ENCODE measurements at regions not wholly inside any gene's neighbourhood (a gene's known extent, or its start where the extent isn't known, plus 50 kb on each side); places are given as distances from the start of the nearest gene placed in this dataset.

DNA sequence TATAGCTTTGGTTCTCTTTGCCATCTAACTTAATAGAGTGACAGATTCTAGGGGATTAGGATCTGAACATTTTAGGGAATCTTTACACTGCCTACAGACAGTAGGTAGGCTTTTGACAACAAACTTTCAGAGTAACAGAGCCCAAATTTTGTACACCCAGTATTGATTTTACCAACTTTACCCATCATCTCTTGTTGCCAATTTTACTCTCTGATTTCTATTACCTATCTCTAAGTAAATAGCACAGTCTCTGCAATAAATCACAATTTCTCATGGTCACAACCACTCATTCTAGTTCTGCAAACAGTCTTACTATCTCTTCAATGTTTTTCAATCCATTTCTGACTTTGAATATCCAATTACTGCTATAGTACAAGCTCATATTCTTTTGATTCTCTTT is 1097.6 kb upstream of the PHF14 start:
- ChIA-PET POLR2A (no interaction called here), CTCF (no interaction called here)
- no peak overlapping the region for H3K4me3 ChIP-seq (ENCODE audit: low read depth, low read length)
- DNase-seq (ENCODE audit: low read depth, low spot score), result no peak
- no peak for TF ChIP-seq CTCF (IDR thresholded peaks at IDR 0.05; ENCODE audit: insufficient read depth, low read length, missing control alignments)

GRCh38 chr7:9889554-9889953 is 1084.1 kb upstream of the PHF14 start:
- POLR2A ChIA-PET, result no interaction called here
- TF ChIP-seq CTCF (IDR thresholded peaks at IDR 0.05; ENCODE audit: insufficient read depth, low read length, missing control alignments), result no peak
- no peak for DNase-seq (ENCODE audit: low read depth, low spot score)
- CTCF ChIA-PET, result no interaction called here
- no peak overlapping the region for H3K4me3 ChIP-seq (ENCODE audit: low read depth, low read length)

DNA sequence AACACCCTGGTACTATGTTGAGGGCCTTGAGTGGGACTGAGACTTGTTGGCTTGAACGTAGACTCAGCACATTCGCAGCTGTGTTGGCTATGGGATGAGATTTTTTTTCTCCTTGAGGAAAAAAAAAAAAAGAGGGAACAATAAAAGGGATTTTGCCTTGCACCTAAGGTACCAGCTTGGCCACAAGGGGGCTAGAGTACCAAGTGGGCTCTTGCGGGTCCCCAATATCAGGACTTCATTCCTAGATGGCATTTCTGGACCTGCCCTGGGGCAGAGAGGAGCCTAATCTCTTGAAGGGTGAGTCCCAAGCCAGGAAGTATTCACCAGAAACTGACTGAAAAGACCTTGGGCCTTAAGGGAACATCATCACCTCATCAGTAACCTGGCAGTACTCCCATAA is 1083.6 kb upstream of the PHF14 start:
- DNase-seq (ENCODE audit: low read depth, low spot score), result no peak
- H3K4me3 ChIP-seq (ENCODE audit: low read depth, low read length), result no peak overlapping the region
- no peak for TF ChIP-seq CTCF (IDR thresholded peaks at IDR 0.05; ENCODE audit: insufficient read depth, low read length, missing control alignments)
- POLR2A ChIA-PET, result no interaction called here
- CTCF ChIA-PET, result no interaction called here

GRCh38 chr7:9891056-9891455 is 1082.6 kb upstream of the PHF14 start:
- TF ChIP-seq CTCF (IDR thresholded peaks at IDR 0.05; ENCODE audit: insufficient read depth, low read length, missing control alignments), result no peak
- H3K4me3 ChIP-seq (ENCODE audit: low read depth, low read length), result no peak overlapping the region
- POLR2A ChIA-PET, result no interaction called here
- CTCF ChIA-PET, result no interaction called here
- no peak for DNase-seq (ENCODE audit: low read depth, low spot score)

DNA sequence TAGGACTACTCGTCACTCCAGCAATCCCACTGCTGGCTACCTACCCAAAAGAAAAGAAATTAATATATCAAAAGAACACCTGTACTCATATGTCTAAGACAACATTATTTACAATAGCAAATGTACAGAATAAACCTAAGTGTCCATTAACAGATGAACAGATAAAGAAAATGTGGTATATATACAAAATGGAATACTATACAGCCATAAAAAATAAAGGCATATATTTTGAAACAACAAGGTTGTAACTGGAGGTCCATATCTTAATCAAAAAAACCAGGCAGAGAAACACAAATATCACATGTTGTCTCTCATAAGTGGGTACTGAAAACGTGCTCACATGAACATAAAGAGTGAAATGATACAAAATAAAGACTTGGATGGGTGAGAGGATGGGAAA is 1073.3 kb upstream of the PHF14 start:
- POLR2A ChIA-PET, result no interaction called here
- no peak for DNase-seq (ENCODE audit: low read depth, low spot score)
- TF ChIP-seq CTCF (IDR thresholded peaks at IDR 0.05; ENCODE audit: insufficient read depth, low read length, missing control alignments), result no peak
- no peak overlapping the region for H3K4me3 ChIP-seq (ENCODE audit: low read depth, low read length)
- CTCF ChIA-PET, result no interaction called here

GRCh38 chr7:9921326-9921725 is 1052.3 kb upstream of the PHF14 start:
- POLR2A ChIA-PET, result no interaction called here
- CTCF ChIA-PET, result no interaction called here
- no peak overlapping the region for H3K4me3 ChIP-seq (ENCODE audit: low read depth, low read length)
- no peak for DNase-seq (ENCODE audit: low read depth, low spot score)
- no peak for TF ChIP-seq CTCF (IDR thresholded peaks at IDR 0.05; ENCODE audit: insufficient read depth, low read length, missing control alignments)

Measured in AG04449 (cell line).